ENCODE measurements at regions not wholly inside any gene's neighbourhood (a gene's known extent, or its start where the extent isn't known, plus 50 kb on each side); places are given as distances from the start of the nearest gene placed in this dataset.

DNA sequence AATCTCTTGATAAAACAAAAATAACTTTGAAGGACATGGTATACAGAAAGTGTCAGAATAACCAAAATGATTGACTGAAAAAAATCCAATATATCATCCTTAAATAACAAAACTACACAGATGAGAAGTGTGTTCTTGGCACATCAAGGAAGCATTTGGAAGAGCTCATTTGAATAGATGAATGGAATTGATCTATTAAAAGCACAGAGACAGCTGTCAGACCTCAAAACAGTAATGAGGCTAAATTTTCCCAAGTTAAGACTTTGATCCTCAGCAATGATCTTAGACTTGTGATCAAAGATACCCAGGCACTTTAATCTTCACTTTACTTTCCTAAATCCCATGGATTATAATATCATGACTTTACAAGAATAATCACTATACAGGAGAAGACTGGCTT is 395.4 kb upstream of the NFE2L3 start:
- TF ChIP-seq, protein P1, sequence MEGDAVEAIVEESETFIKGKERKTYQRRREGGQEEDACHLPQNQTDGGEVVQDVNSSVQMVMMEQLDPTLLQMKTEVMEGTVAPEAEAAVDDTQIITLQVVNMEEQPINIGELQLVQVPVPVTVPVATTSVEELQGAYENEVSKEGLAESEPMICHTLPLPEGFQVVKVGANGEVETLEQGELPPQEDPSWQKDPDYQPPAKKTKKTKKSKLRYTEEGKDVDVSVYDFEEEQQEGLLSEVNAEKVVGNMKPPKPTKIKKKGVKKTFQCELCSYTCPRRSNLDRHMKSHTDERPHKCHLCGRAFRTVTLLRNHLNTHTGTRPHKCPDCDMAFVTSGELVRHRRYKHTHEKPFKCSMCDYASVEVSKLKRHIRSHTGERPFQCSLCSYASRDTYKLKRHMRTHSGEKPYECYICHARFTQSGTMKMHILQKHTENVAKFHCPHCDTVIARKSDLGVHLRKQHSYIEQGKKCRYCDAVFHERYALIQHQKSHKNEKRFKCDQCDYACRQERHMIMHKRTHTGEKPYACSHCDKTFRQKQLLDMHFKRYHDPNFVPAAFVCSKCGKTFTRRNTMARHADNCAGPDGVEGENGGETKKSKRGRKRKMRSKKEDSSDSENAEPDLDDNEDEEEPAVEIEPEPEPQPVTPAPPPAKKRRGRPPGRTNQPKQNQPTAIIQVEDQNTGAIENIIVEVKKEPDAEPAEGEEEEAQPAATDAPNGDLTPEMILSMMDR (IDR thresholded peaks at IDR 0.05; ENCODE audit: low read depth, low read length, missing control alignments), result no peak
- H3K4me3 ChIP-seq (replicated peaks; ENCODE audit: low read depth, low read length), result no peak overlapping the region
- no peak for DNase-seq (ENCODE audit: extremely low read depth, low read depth)

DNA sequence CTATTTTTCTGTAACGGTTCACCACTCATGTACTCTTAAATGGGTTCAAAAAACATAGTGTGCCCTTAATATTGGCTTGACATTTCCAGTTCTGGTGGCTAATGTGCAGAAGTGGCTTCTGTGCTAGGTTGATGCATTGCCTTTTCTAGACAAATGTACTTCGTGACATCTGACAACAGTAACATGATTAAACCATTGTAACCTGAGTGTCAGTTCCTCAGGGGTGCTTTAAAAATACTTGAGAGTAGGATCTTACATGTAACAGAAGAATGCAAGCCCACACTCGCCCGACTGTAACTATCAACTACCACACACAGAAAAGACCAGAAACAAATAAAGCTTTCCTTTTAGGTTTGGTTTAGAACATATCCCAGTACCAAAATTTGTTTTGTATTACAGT is 393.4 kb upstream of the NFE2L3 start:
- DNase-seq (ENCODE audit: extremely low read depth, low read depth), result no peak
- H3K4me3 ChIP-seq (replicated peaks; ENCODE audit: low read depth, low read length), result no peak overlapping the region
- TF ChIP-seq, protein P1 (IDR thresholded peaks at IDR 0.05; ENCODE audit: low read depth, low read length, missing control alignments), result no peak

DNA sequence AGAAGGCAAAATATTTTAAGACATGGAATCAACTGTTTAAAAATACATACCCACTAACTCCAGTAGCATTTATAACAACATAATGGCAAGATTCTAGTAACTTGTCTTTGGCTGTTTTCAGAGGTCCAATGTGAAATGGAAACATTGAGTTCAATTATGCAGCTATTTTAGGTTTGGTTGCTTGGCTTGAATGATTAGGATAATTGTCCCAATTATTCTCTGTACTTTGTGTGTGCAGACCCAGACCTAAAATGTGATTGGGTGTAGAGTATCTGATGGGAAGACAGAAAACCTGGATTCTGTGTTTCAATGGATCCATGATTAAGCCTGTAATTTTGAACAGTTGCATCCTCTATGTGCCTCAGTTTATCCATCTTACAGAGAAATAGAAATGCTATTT is 392.7 kb upstream of the NFE2L3 start:
- no peak for DNase-seq (ENCODE audit: extremely low read depth, low read depth)
- TF ChIP-seq, protein P1 (IDR thresholded peaks at IDR 0.05; ENCODE audit: low read depth, low read length, missing control alignments), result no peak
- H3K4me3 ChIP-seq (replicated peaks; ENCODE audit: low read depth, low read length), result no peak overlapping the region

DNA sequence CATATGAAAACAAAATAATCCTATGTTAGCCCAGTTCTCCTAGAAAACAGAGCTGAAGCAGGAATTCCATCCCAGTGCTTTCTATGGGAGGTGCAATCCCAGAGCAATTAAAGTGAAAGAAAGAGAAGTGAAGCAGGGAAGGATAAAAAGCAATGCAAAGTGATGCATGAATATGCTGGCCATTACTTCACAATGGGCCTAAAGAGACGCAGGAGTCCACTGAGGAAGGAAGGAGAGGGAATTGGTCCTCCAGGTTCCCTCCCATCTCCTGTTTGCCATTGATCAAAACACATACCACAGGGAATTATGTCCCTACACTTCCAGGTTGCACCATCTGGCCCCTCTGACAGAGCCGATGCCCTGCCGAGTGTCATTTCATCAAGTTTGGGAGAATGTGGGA is 392.2 kb upstream of the NFE2L3 start:
- no peak for DNase-seq (ENCODE audit: extremely low read depth, low read depth)

DNA sequence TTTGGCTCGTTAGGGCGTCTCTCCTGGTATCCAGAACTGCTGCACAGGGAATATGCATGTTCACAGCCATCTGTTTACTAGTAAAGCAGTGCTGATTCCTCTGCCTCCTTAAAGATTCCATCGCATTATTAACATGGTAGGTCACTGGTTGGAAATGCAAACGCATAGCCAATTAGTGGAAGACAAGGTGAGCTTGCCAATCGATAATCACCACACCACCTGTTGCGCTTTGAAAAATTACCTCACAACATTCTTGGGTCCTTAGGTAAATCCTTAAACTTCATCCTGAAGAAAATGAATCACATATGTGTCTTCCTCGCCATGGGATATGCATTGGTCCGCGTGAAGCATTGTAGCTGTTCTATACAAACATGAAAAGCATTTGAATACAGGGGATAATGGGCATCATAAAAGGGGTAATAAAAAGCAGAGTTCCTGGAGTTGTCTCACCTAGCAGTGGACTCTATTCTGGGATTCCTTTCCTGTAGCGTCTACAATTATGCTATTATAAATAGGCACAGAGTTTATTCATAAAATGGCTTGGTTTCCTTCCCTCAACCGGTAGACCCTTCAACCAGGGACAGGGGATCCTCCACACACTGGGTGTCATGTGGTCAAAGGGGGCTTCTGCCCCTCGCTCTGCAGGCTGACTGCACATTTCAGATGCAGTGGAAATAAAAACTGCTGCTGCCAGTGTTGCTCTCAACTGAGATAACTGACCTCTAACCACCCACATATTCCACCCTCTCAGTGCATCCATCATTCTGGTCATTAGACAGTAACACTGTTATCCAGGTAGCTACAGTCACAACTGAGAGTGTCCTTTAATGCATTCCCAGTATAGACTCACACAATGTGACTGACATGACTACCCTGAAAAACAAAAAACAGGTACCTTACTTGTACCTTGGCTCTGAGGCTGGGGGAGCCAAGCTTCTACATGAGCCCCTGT is 389.2 kb upstream of the NFE2L3 start:
- TF ChIP-seq, protein P1 (IDR thresholded peaks at IDR 0.05; ENCODE audit: low read depth, low read length, missing control alignments), result no peak
- DNase-seq (ENCODE audit: extremely low read depth, low read depth), result no peak
- no peak overlapping the region for H3K4me3 ChIP-seq (replicated peaks; ENCODE audit: low read depth, low read length)

More for the DNA sequence above, 392.2 kb upstream of the NFE2L3 start:
- TF ChIP-seq, protein P1 (IDR thresholded peaks at IDR 0.05; ENCODE audit: low read depth, low read length, missing control alignments), result no peak
- H3K4me3 ChIP-seq (replicated peaks; ENCODE audit: low read depth, low read length), result no peak overlapping the region

DNA sequence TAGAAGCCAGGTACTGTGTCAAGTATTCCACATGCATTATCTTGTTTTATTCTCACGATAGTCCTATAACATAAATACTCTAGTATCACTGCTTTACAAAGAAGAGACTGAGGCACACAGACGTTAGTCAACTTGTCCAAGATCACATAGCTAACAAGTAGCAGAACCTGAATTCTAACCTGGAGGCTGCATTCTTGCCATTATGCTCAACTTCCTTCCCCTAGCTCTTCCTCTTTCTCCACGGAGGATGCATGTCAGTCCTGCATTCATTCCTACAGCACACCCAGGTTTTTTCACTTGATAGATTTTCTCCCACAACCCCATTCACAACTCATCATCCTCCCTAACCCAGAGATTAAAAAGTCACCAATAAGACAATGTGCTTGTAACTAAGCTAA is 388.5 kb upstream of the NFE2L3 start:
- DNase-seq (ENCODE audit: extremely low read depth, low read depth), result no peak
- H3K4me3 ChIP-seq (replicated peaks; ENCODE audit: low read depth, low read length), result no peak overlapping the region
- TF ChIP-seq, protein P1 (IDR thresholded peaks at IDR 0.05; ENCODE audit: low read depth, low read length, missing control alignments), result no peak
